SIG-M5 treated with dmso at 0.1 percent for 504 hours (cell line): ENCODE measurements at regions not wholly inside any gene's neighbourhood (a gene's known extent, or its start where the extent isn't known, plus 50 kb on each side); places are given as distances from the start of the nearest gene placed in this dataset.
"Not testable (repeated sequence)": the region's sequence is repeated elsewhere in the genome, so short reads cannot be mapped to it uniquely, and the experiment has no call there.

Source experiments
- DNase-seq: peaks from one replicate; lab custom pipeline; 2025; ENCODE audit not compliant: unreplicated experiment; lab: John Stamatoyannopoulos, UW

DNA sequence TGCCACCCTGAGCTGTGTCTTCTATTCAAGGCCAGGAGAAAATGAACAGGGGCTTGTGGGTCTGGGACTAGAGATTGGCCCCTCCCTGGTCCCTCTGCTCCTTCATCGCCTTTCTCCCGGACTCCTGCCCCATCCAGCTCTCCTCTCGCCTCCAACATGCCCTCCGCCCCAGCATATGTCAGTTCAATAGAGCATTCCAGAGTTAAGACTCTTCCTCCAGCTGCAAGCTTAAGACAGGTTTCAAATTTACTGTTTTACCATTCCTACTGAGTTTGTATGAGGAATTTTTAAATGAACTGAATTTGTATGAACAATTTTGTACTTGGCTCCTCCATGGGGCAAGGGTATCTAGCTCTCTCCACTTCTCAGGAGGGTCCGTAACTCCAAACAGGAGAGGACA lies 195.6 kb downstream of the TBC1D2B start:
- no peak for DNase-seq

DNA sequence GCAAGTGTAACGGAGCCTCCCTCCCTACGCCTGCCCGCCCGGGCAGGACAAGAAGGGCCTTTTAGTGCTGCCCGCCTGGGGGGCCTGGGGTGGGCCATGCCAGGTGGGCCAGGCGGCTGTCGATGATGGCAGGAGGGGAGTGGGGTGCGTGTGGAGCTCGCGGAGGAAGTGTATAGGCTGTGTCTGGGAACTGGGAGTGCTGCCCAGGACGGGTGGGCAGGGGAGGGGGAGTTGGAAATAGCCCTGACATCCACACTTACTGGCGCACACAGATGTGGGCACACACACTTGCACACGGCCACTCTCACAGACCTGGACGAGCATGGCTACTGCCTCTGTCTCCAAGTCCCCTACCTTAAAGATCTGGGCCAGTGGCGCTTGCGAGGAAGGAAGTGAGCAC lies 196.0 kb downstream of the TBC1D2B start:
- DNase-seq = not testable (repeated sequence)

DNA sequence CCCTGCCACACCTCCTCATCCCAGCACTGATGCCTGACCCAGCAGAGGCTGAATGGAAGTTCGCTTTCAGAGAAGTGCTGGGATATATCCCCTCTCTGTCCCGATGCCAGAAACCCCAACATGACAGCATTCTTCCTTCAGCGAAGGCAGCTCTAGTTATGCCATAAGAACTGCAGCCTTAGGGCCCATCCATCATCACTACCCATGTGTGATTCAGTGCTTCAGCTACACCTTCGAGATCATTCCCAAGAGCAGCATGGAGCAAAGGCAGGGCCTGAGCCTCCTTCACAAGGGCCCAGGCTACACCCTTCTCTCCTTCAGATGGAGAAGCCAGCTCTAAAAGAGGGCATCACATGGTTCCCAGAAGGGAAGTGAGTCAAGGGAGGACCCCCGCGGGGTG lies 198.0 kb downstream of the TBC1D2B start:
- not testable (repeated sequence) for DNase-seq

DNA sequence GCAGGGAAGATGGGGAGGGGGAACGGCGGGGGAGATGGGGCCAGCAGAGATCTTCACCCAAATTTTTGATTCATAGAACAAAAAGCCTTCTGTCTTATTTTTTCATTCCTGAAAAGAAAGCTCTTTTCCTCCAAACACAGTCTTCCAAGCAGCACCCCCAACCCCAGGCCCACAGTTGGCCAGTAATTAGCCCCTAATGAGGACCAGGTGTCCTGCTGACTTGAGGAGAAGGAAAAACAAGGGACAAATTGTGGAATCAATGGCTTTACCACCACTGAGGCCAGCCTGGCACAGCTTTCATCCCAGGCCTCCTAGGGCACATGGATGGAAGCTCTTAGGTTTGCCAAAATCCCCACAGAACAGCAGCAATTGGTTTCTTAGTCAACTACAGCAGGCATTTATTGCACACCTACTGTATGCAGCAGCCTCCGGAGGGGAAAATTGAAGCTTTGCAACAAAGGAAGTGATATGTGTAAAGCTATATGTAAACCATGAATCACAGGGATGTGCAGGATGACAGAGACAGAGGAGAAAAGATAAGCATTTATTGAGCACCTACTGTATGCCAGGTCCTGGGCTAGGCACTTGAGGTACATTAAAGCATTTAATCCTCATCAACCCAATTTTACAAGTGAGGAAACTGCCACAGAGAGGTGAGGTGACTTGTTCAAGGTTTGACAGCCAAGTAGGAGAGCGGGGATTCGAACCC lies 199.5 kb downstream of the TBC1D2B start:
- no peak for DNase-seq

DNA sequence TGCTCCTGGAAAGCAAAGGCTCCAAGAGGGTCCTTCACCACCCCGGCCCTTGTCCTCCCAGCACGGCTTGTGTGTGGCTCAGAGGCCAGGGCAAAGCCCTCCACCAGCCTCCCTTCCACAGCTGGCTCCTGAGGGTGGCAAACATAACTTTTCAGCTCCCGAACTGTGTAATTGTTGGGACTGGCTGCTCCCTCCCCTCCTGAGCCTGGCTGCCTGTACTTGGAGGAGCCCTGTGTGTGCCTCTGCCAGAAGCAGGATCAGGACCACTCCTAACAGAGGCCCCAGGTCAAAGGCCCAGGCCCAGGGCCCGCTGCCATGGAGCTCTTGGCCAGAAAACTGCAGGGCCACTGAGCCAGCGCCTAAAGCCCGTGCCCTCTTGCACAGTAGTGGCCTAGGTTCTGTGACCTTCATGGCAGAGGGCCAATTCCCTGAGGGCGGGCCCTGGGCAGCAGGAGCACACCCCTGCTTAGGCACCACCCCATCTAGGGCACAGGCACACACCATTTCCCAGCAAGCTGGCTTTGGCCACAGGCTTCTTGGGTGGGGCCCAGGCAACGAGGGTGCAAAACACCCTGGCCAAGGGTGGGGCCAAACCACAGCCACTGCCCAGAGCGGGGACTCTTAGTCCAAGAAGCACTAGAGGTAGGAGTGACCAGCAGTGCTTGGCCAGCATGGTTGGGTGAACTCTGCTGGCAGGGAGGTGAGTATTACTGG lies 201.2 kb downstream of the TBC1D2B start:
- not testable (repeated sequence) for DNase-seq

DNA sequence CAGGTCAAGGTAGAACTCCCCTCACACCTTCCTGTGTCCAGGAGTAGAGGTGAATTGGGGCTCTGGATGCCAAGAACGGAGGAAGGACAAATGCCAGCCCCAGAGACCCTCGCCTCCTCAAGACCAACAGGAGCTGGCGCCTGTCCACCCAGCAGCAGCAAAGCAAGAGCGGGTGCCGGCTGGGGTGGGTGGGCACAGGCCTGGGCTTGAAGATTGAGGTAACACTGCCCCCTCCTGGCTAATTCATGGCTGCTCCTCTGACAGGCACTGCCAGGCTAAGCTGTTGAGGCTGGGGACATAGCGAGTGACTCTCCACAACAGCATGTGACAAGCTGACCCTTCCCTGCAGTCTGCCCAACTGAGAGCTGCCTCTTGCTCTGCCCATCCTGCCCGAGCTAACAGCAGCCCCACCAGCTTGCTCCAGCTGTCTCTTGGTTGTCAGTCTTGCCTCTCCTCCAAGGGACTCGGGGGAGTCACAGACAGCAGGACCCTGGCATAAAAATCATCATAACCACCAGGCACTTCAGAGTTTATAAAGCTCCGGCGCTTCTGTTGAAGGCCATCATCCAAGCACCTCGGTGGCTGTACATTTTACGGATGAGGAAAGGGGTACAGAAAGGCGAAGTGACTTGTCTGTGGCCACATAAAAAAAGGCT lies 202.3 kb downstream of the TBC1D2B start:
- peak; percentile 57 for DNase-seq

DNA sequence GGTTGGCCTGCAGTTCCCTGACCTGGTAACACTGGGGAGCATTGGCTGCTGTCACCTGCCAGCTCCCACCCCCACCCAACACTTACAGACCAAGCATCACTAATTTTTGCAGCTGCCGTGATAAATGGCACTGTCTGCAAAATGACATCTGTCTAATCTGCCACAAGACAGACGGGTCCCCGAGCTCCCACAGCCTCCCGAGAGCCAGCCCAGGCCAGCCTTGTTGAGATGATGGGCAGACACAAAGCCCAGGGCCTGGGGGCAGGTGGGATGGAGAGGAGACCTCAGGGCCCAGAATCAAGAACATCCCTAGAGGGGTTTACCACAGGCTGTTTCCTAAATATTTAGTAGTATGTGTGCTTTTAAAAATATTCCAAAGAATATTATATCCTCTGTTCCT lies 203.4 kb downstream of the TBC1D2B start:
- no peak for DNase-seq

DNA sequence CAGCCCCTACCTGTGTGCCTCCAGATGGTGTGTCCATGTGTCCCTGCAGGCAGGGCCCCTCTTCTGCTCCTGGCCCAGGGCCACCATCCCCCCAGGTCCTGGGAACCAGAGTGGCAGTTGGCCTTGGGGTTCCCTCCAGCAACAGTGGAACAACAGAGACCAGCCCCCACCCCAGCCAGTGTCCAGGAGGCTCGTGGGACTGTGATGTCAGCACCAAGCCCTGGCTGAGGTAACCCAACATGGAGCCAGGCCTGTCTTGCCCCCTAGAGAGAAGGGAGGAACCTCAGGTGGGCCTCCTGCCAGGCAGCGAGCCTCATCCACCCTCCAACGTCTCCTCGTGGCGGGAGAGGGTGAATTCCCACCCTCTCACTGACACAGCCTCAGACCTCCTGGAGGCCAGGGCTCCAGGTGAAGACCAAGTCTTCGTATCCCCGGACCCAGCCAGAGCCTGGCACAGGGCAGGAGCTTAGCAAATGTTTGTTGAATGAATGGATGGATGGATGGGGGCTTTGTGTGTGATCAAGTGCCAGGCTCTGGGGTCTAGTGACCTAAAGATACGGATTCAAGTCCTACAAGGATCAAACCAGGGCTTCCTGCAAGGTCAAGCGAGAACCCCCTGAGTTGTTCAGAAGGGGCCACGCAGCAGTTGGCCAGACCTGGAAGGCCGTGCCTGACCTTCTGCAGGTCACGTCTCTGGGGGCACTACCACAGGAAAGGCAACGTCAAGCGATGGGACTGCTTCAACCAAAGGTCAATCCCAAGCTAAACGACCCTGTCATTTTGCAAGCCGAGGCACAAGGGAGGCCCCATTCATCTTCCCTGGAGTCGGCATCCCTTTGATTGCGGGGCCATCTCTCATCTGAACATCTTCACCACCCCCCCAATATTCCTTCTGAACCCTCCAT lies 204.7 kb downstream of the TBC1D2B start:
- not testable (repeated sequence) for DNase-seq

DNA sequence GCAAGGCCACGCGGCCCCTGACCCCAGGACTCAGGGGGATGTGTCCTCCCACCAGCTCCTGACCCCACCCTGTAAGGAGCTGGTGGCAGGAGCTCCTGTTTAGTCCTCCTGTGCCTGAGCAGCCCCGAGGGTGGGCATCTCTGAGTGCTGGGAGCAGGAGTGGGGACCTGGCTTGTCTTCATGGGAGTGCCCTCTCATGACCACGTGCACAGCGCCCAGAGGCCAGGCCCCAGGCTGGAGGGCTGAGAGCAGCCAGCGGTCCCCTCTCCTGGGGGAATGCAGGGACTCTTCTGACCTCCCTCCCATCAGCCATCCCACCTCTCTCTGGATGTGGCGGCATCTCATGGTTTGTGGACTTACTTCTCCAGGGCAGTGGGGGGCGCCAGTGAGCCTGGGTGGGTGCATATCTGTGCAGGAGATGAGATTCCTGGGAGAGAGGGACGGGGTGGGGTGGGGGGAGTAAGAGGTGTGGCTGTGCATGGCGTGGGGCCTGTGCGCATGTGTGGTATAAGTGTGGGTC lies 205.6 kb downstream of the TBC1D2B start:
- no peak for DNase-seq

DNA sequence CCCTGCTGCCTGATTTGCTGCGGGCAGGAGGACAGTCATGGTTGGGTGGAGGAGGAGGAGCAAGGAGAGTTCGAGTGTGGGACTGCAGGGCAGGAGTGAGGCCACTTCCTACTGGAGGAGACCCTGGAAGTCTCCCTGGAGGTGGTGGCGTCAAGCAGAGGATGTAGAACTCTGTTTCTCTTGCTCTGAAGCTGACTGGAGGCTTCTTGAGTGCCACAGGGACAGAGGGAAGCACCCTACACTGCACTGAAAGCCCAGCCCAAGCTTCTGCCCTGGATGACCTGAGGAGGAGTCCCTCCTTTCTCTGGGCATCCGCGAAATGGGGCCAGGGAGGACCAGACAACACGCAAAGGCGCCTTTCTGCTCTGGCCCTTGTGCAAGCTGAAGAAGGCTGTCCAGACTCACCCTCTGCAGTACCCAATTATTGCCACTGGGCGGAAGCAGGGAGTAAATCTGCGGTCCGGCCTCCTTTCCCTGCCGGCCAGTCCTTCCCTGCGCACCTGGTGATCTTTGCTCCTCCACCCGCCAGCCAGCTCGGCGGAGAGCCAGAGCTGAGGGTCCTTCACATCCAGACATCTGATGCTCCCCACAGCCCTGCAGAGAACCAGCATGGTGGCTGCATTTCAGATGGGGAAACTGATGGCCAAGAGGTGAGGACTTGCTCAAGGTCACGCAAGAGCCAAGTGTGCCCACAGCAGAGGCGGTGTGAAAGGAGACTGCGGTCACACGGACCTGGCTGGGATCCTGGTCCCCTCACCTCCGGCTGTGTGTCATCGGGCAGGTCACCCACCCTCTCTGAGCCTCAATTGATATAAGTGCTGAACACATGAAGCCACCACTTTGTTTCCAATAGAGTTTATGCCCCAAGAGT lies 207.1 kb downstream of the TBC1D2B start:
- DNase-seq = peak; percentile 26

DNA sequence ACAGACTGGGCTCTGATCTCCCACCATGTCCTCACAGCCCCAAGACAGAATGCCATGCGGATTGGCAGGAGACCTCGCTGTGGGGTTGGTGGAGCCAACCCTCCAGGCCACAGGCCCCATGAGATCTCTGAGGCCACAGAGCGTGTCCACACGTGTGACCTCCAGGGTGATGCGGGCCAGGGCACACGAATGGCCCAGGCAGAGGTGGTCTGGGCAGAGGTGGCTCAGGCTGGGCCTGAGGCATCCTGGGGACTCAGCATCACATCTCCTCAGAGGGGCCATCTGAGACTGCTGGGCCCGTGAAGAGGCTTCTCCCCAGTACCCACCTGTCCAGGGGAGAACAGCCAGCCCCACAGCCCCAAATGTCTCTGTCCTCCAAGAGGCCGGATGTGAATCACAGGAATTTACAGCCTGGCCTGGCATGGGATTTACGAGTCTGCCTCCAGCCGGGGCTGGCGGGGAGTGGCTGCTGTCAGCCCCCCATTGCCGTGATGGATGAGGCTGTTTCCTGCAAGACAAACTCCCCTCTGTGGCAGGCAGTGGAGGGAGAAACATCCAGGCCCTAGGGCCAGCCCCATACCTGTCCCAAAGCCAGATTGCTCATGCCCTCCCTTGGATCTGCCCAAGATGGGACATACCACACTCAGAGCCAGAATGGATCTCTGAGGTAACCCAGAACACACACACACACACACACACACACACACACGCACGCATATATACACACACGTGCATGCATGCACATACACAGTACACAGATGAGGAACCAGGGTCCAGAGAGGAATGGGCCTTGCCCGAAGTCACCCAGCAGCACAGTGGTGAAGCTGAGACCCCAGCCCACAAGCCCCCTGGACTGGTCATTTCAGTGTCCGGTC lies 208.3 kb downstream of the TBC1D2B start:
- no peak for DNase-seq

DNA sequence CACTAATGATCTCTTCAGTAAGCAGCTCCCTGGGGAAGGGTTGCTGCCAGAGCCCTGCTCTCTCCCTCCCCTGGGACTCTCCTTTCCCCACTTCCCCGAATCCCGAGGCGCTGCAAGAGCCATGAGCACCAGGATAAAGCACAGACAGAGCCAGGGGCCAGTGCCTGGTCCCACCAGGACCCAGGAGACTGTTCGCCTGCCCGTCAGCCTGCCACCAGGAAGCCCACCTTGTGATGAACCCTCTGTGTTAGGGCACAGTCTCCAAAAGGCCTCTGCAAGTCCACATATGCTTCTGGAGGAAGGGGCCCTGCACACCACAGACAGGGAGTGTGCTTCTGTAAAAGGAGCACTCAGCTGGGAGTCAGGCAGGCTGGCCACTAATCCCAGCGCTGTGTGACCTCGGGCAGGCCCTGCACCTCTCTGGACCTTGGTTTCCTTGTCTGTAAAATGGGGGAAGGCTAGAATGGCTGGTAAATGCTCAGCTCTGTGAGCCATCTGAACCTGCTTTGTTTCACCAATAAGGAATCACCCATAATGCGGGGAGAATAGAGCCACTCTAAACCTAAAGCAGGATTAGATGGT lies 209.4 kb downstream of the TBC1D2B start:
- DNase-seq = not testable (repeated sequence)

DNA sequence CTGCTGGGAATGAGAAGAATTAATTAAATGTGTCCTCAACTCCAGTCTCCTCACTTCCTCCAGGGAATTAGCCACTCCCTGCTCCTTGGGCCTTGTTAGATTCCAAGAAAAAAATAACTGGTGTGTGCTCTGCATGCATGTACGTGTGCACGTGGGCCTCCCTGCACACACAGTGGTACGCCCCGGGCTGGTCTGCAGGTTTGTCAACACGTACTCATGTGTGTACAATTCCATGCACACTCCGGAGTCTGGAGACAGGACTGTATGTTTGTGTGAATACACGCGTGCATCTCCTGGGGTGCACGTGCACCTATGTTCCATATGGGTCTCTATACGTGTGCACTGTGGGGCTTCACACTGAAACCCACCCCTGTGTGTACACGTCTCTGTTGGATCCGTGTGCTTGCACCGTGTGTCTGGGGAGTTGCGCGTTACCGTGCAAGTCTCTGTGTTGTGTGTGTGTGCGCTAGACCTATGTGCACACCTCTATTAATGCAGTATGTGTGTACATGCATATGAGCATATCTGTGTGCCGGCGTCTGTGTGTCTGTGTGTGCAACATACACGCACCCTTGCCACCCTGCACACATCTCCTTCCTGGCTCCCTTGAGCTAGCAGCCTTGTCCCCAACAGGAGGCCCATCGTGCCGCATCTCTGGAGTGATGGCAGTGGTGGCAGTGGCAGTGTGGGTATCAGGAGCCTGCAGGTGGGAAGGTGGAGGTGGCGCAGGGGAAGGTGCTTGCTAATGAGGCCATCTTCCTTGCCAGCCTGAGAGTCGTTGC lies 210.1 kb downstream of the TBC1D2B start:
- no peak for DNase-seq

DNA sequence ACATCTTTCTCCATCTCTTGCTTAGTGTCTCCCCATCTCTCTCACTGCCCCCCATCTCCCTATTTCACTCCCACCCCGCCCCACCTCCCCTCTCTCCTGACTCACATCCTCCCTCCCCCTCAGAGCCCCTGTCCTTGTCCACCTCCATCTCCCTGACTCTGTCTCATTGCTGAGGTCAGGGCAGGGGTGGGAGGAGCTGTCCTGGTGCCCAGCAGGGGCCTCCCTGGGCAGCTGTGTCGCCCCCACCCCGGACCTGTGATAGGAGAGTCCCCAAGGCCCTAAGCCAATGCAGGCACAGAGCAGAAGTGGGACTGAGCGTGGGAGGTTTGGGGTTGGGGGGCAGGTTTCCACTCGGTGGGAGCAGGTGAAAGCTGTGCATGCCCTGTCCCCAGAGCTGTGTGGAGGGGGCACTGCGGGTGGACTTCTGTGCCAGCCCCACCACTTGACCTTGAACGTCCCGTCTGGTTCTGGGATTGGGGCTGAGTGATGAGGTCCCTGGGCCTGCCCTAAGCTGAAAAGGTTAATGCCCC lies 210.8 kb downstream of the TBC1D2B start:
- no peak for DNase-seq

DNA sequence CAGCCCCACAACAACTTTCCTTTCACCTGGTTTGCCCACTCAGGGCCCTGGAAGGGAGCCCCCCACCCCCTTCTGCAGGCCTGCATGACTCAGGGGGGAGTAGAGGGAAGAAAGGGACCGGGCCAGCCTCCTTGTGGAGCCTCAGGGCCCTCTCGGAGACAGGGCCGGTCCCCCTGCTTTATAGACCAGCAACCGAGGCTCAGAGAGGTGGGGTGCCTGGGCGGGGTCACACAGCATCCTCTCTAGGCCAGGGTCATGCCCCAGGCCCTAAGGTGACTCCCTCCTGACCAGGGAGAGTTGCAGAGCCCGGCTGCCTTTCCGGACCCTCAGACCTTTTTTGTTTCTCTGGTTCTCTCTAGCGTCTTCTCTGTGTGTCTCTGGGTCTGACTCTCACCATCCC lies 211.3 kb downstream of the TBC1D2B start:
- no peak for DNase-seq

DNA sequence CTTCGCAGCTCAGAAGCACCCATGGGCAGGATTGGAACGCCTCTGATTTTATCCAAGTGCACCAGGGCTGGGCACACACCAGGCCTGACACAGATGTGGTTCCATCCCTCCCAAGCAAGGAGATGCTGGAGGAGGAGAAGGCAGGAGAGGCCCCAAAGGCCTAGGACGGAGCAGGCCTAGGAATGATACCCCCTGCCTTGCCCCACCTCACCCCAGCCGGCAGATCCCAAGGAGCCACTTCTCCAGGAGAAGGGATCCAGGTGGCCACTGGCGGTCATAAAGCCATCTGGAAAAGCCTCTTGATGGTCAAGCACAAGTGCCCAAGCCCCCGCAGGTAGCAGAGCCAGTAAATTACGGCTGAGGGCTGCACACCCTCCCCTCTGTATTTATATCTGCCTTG lies 211.8 kb downstream of the TBC1D2B start:
- DNase-seq = no peak

DNA sequence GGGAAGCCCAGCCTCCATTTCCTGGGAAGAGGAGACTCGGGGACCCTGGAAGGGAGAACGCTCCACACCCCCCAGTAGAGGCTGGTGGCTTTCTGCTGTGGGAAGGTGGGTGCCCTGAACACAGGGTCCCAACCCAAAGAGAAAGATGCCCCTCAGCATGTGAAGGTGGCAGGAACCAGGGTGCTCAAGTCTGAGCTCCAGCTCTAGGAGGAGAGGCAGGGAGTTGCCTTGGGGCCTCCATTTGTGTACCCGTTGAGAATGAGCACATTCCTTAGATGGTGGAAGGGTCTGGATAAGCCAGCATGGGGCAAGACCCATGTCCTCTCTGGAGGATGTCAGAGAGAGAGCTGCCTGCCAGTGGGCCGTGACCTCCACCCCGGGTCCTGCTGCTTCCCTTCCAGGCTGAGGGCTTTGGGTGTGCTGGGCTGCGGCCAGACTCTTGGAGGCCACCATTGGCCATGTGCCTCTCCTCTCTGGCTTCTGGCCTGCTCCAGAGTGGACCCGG lies 212.4 kb downstream of the TBC1D2B start:
- no peak for DNase-seq
